GM13976 (cell line): ENCODE measurements at regions not wholly inside any gene's neighbourhood (a gene's known extent, or its start where the extent isn't known, plus 50 kb on each side); places are given as distances from the start of the nearest gene placed in this dataset.

Source experiments
- DNase-seq: peaks from one replicate; pipeline ENCODE4 v3.0.0; 2012; ENCODE audit warnings: low spot score
- CTCF ChIP-seq: IDR thresholded peaks from 2 replicates; pipeline ENCODE4 v1.5.1; 2012; ENCODE audit warnings: borderline replicate concordance, mild to moderate bottlenecking; ENCODE audit not compliant: insufficient read depth; ENCODE audit errors: extremely low read depth, missing control alignments, control extremely low read depth
- in situ Hi-C: fragments of 300-500 bp; cut with MboI; formaldehyde crosslinking; loops from one replicate; pipeline ENCODE4 v1.12.0; 2022; ENCODE audit warnings: low sequenced_read_pairs, mixed read lengths, inconsistent platforms; ENCODE audit not compliant: unreplicated experiment

DNA sequence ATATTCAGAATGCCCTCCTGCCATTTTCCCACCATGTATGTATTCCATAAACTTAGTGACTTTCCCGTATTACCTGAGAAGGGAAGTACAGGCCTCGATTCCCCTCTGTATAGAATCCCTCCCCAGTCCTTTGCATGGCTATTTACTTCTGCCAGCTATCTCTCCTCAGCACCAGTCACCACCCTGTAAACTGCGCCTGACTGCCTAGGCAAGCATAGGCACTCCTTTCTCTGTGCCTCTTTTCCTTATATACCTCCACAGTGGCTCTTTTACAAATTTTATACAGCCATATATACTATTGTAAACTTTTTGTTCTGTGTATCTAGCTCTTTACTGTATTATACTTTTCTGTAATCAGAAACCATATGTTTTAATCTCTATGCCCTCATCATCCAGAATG, 130.9 kb upstream of the TET2 start:
- TF ChIP-seq CTCF, result no peak
- DNase-seq, result no peak
- in situ Hi-C loops, result no loop called here

GRCh38 chr4:105022811-105023667, 123.6 kb upstream of the TET2 start:
- in situ Hi-C loops, result no loop called here
- no peak for DNase-seq
- no peak for TF ChIP-seq CTCF

GRCh38 chr4:105023668-105024055, 123.0 kb upstream of the TET2 start:
- DNase-seq, result no peak
- no peak for TF ChIP-seq CTCF
- in situ Hi-C loops, result no loop called here

GRCh38 chr4:105025263-105026017, 121.2 kb upstream of the TET2 start:
- no peak for TF ChIP-seq CTCF
- no peak for DNase-seq
- in situ Hi-C loops, result no loop called here

- no peak for DNase-seq
- no peak for TF ChIP-seq CTCF
- in situ Hi-C loops, result no loop called here
Measured at GRCh38 chr4:105036991-105037390, 109.7 kb upstream of the TET2 start.

- in situ Hi-C loops, result no loop called here
- no peak for TF ChIP-seq CTCF
- DNase-seq, result no peak
Measured at GRCh38 chr4:105042451-105042850, 104.2 kb upstream of the TET2 start.
